Lung (tissue), 11 donors: ENCODE measurements at regions not wholly inside any gene's neighbourhood (a gene's known extent, or its start where the extent isn't known, plus 50 kb on each side); places are given as distances from the start of the nearest gene placed in this dataset.

Experiments
- ATAC-seq: fragments of 200-7000 bp; cut with Tn5 transposase; one replicate; pipeline ENCODE4 v1.9.1; 2020; ENCODE audit warnings: moderate number of reproducible peaks; ENCODE audit not compliant: insufficient read depth, low FRiP score
- DNase-seq, 3 donors: peaks; one replicate each; pipeline ENCODE4 v3.0.0-alpha.2; 2013 to 2017
- H3K27ac ChIP-seq, 2 donors: one replicate each; pipeline ENCODE4 v1.5.1; 2013; ENCODE audit warnings: mild to moderate bottlenecking in 2 of 2, moderate library complexity in 2 of 2, control low read depth in 1 of 2, inconsistent platforms in 1 of 2, low read depth in 1 of 2, low read length in 1 of 2
- H3K27me3 ChIP-seq, 3 donors: one replicate each; pipeline ENCODE4 v1.5.1; 2013; ENCODE audit warnings: low read length in 2 of 3; ENCODE audit not compliant: control insufficient read depth in 3 of 3, insufficient read depth in 3 of 3
- H3K36me3 ChIP-seq, 4 donors: one replicate each; pipeline ENCODE4 v1.5.1; 2013; ENCODE audit warnings: low read length in 4 of 4, mild to moderate bottlenecking in 1 of 4, moderate library complexity in 1 of 4; ENCODE audit not compliant: control insufficient read depth in 4 of 4, insufficient read depth in 4 of 4
- H3K4me1 ChIP-seq, 5 donors: one replicate each; pipeline ENCODE4 v1.5.1; 2013; ENCODE audit warnings: low read length in 5 of 5, mild to moderate bottlenecking in 2 of 5, moderate library complexity in 1 of 5; ENCODE audit not compliant: control insufficient read depth in 5 of 5, insufficient read depth in 5 of 5
- H3K4me3 ChIP-seq: one replicate; pipeline ENCODE4 v1.5.1; 2013; ENCODE audit warnings: mild to moderate bottlenecking, control low read depth, moderate library complexity
- H3K9ac ChIP-seq, 2 donors: one replicate each; pipeline ENCODE4 v1.5.1; 2013; ENCODE audit warnings: low read length in 2 of 2, control low read depth in 1 of 2; ENCODE audit not compliant: insufficient read depth in 1 of 2
- H3K9me3 ChIP-seq, 4 donors: one replicate each; pipeline ENCODE4 v1.5.1; 2013; ENCODE audit warnings: low read length in 3 of 4, mild to moderate bottlenecking in 1 of 4, moderate library complexity in 1 of 4; ENCODE audit not compliant: control insufficient read depth in 4 of 4, insufficient read depth in 3 of 4
- CTCF ChIP-seq: IDR thresholded peaks from 2 replicates; pipeline ENCODE4 v1.5.1; 2012; ENCODE audit warnings: mild to moderate bottlenecking; ENCODE audit errors: control extremely low read depth, extremely low read depth
- WGBS, 2 donors: extraction: QIAGEN DNeasy Blood & Tissue Kit; methylation state at CpG; one replicate each; pipeline ENCODE4 v1.1.7; 2013; 5-methylcytosine and 5-hydroxymethylcytosine counted together
- donor health status: control.
- donor health status: control.
- donor health status: Bipolar disorder and iron deficiency.
- donor health status: healthy.
- donor health status: DM: yes; HTN: yes; CAD: no.

GRCh38 chr11:15710580-15711275 is 596.0 kb downstream of the INSC start:
- Histone ChIP-seq H3K4me3 (no peak overlapping the region), H3K9me3 (no peaks in the 10 kb centered on the region), H3K27me3 (no peaks in the 10 kb centered on the region), H3K4me1 (peaks cover 5 to 12% (median 5%) of the 10 kb centered on the region in 5 donors), H3K9ac (no peak overlapping the region), H3K27ac (no peak overlapping the region), H3K36me3 (no peaks in the 10 kb centered on the region)
- TF ChIP-seq CTCF = no peak
- no peak for ATAC-seq
- DNase-seq = peak in 1 of 3 donors; percentile 51
- WGBS, 2 donors = 55 to 65% methylated on average over 3 of the region's 3 CpGs

- ATAC-seq = no peak
- Histone ChIP-seq H3K36me3 (no peaks in the 10 kb centered on the region), H3K27ac (no peak overlapping the region), H3K27me3 (no peaks in the 10 kb centered on the region), H3K4me3 (no peak overlapping the region), H3K4me1 (peaks cover 5 to 11% (median 5%) of the 10 kb centered on the region in 5 donors), H3K9me3 (no peaks in the 10 kb centered on the region), H3K9ac (no peak overlapping the region)
- 46 to 54% methylated on average over 2 of the region's 2 CpGs for WGBS, 2 donors
- DNase-seq = no peak
- no peak for TF ChIP-seq CTCF
Measured at GRCh38 chr11:15711311-15711710, 596.6 kb downstream of the INSC start.

DNA sequence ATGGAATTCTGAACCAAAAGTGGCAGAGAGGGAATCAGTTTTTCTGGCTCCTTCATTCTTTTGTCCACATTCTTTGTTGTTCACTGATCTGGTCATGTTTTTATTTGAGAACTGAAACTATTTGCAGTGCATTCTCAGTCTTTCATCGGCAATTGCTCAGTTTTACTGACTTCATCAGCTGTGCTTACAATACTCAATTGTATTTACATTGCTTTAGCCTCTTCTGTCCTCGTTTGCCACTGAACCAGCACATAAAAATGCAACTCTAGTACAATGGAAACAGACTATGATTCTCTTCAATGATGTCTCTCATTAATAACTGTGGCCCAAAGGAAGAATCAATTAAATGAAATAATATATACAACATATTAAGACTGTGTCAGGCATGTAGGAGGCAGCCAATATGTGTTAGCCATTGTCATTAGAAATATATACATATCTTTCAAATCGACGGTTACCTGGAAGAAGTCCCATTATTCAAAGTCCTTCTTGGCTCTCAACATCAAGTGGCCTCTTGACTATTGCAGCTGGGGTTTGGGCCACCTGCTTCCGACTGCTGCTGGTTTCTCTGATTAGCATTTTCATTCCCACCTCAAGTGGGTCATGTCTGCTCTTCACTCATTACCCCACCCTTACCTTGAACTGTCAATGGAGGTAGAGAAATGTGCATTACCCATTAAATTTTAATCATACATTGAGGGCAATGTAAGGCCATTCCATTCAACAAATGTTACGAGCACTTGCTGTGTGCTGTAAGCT is 600.1 kb downstream of the INSC start:
- peak in 1 of 3 donors; percentile 27 for DNase-seq
- Histone ChIP-seq H3K9me3 (no peaks in the 10 kb centered on the region), H3K4me3 (no peak overlapping the region), H3K9ac (no peak overlapping the region), H3K36me3 (no peaks in the 10 kb centered on the region), H3K27ac (no peak overlapping the region), H3K4me1 (peaks cover 0 to 5% (median 3%) of the 10 kb centered on the region in 5 donors), H3K27me3 (no peaks in the 10 kb centered on the region)
- WGBS, 2 donors = 63 to 80% methylated on average over 6 of the region's 6 CpGs
- ATAC-seq = peak; percentile 16
- no peak for TF ChIP-seq CTCF
